Thoracic aorta (tissue), 2 donors: ENCODE measurements at regions not wholly inside any gene's neighbourhood (a gene's known extent, or its start where the extent isn't known, plus 50 kb on each side); places are given as distances from the start of the nearest gene placed in this dataset.
"Not testable (repeated sequence)": the region's sequence is repeated elsewhere in the genome, so short reads cannot be mapped to it uniquely, and the experiment has no call there.

Source experiments
- ATAC-seq: fragments of 150-250 bp; one replicate; pipeline ENCODE4 v1.8.0; 2017; ENCODE audit warnings: low read depth; ENCODE audit not compliant: insufficient number of reproducible peaks, low FRiP score
- DNase-seq: peaks from one replicate; pipeline ENCODE4 v3.0.0-alpha.2; 2020; ENCODE audit warnings: low spot score
- H3K27ac ChIP-seq, 2 donors: fragments of 200-600 bp; sonication (generic); 1 replicate in 1 of 2; 2 replicates in 1 of 2; pipeline ENCODE4 v1.5.1; 2016; ENCODE audit warnings: mild to moderate bottlenecking in 2 of 2, moderate library complexity in 2 of 2
- H3K27me3 ChIP-seq: fragments of 200-600 bp; sonication (generic); replicated peaks from 2 replicates; pipeline ENCODE4 v1.6.0; 2016; ENCODE audit warnings: mild to moderate bottlenecking; ENCODE audit not compliant: insufficient read depth
- H3K36me3 ChIP-seq: fragments of 200-600 bp; sonication (generic); one replicate; pipeline ENCODE4 v1.5.1; 2016
- H3K4me1 ChIP-seq, 2 donors: fragments of 200-600 bp; sonication (generic); 1 replicate in 1 of 2; 2 replicates in 1 of 2; pipeline versions ENCODE4 v1.5.1 to v1.6.0; 2016; ENCODE audit warnings: low read depth in 2 of 2, mild to moderate bottlenecking in 1 of 2; ENCODE audit not compliant: control insufficient read depth in 1 of 2
- H3K4me3 ChIP-seq: fragments of 200-600 bp; sonication (generic); 2 replicates; pipeline ENCODE4 v1.5.1; 2016; ENCODE audit warnings: mild to moderate bottlenecking
- H3K9me3 ChIP-seq: fragments of 200-600 bp; sonication (generic); 2 replicates; pipeline ENCODE4 v1.5.1; 2016
- TF ChIP-seq, protein P1 (sequence below): fragments of 200-600 bp; sonication (generic); IDR thresholded peaks from one replicate; pipeline ENCODE4 v1.5.1; 2019; ENCODE audit warnings: antibody characterized with exemption

DNA sequence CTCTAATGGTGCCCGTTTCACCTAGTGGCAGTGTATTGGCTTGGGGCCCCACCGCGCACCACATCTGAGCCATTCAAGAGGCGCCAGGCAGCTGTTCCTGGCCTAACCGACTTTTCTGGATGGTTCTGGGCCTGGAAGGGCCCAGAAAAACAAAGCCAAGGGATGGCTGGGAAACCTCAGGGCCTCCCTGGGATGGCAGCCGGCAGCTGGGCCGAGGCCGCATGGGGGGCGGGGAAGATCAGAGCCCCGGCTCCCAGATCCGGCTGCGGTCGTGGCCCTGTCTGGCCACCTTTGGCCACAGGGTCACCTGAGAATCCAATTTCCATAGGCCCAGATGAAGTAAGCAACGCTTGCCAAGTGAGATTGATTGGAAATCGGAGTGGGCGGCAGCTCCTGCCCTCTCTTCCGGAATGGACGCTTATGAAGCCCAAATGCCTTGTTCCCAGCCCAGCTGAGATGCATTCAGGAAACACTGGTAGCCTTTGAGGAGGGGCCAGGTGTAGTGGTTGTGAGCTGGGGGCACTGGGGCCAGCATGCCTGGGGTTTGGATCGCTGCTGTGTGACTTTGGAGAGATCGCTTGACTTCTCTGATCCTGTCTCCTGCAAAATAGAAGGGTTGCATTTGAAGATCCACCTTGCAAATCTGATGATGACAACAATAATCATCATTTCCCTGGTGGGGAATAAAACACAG lies 163.8 kb upstream of the GSE1 start:
- Histone ChIP-seq H3K27ac (no peak overlapping the region), H3K4me3 (no peak overlapping the region), H3K27me3 (no peaks in the 10 kb centered on the region), H3K36me3 (no peaks in the 10 kb centered on the region), H3K4me1 (peaks cover 0 to 28% of the 10 kb centered on the region in 2 donors), H3K9me3 (no peaks in the 10 kb centered on the region)
- DNase-seq (no peak), ATAC-seq (no peak)
- TF ChIP-seq, protein P1, sequence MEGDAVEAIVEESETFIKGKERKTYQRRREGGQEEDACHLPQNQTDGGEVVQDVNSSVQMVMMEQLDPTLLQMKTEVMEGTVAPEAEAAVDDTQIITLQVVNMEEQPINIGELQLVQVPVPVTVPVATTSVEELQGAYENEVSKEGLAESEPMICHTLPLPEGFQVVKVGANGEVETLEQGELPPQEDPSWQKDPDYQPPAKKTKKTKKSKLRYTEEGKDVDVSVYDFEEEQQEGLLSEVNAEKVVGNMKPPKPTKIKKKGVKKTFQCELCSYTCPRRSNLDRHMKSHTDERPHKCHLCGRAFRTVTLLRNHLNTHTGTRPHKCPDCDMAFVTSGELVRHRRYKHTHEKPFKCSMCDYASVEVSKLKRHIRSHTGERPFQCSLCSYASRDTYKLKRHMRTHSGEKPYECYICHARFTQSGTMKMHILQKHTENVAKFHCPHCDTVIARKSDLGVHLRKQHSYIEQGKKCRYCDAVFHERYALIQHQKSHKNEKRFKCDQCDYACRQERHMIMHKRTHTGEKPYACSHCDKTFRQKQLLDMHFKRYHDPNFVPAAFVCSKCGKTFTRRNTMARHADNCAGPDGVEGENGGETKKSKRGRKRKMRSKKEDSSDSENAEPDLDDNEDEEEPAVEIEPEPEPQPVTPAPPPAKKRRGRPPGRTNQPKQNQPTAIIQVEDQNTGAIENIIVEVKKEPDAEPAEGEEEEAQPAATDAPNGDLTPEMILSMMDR: no peak

DNA sequence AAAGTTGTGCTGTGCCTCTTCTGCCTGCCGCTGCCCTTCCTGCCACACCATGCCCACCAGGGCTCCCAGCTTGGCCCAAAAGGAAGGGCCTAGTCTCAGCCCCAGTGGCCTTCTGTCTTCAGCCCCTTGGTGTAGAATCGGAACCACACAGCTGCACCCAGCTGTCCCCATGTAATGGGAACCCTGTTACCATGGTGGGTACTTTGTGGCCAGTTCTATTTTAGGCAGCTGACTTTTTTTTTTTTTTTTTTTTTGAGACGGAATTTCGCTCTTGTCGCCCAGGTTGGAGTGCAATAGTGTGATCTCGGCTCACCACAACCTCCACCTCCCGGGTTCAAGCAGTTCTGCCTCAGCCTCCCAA lies 163.3 kb upstream of the GSE1 start:
- Histone ChIP-seq H3K27ac (no peak overlapping the region), H3K36me3 (no peaks in the 10 kb centered on the region), H3K4me1 (peaks cover 0 to 28% of the 10 kb centered on the region in 2 donors), H3K4me3 (no peak overlapping the region), H3K9me3 (no peaks in the 10 kb centered on the region), H3K27me3 (no peaks in the 10 kb centered on the region)
- DNase-seq: no peak
- ATAC-seq: no peak
- TF ChIP-seq, protein P1: no peak

DNA sequence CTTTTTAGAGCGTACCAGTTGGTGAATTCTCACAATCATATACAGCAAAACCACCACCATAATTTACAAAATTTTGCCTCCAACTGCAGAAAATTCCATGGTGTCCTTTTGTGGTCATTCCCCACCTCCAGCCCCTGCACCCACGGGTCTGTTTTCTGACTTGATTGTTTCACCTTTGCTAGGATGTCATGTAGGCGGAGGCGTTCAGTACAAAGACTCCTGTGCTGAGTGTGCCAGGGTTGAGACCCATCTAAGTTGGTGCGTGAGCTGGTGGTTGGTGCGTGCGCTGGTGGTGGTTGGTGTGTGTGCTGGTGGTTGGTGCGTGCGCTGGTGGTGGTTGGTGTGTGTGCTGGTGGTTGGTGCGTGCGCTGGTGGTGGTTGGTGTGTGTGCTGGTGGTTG lies 162.0 kb upstream of the GSE1 start:
- not testable (repeated sequence) for H3K9me3 ChIP-seq, H3K27me3 ChIP-seq, H3K36me3 ChIP-seq, DNase-seq, H3K27ac ChIP-seq, H3K4me3 ChIP-seq, ATAC-seq
- H3K4me1 ChIP-seq: peaks cover 0 to 18% of the 10 kb centered on the region in 2 donors

DNA sequence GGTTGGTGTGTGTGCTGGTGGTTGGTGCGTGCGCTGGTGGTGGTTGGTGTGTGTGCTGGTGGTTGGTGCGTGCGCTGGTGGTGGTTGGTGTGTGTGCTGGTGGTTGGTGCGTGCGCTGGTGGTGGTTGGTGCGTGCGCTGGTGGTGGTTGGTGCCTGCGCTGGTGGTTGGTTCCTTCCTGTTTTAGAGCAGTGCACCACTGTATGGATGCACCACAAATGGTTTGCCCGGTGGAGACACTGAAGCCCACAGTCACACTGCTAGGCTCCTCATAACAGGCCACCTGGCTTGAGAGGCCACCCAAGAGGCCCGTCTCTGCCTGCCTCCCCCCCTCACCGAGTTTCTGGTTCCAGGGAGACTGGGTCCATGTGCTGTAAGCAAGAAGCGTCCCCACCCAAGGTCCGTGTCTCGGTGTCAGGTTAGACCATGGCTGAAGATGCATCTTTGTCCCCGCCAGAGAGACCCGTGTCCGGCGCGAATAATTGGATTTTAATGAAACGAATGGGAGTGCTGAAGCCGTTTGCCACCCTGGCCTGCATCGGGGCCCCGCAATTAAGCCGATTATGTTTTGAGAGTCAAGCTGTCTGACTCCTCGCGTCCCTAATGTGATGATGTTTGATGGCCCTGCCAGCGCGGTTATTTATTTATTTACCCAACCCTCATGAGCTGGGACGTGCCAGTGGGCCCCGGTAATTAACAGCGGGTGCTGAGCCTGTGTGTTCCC lies 161.3 kb upstream of the GSE1 start:
- Histone ChIP-seq H3K27me3 (no peaks in the 10 kb centered on the region), H3K4me3 (no peak overlapping the region), H3K9me3 (no peaks in the 10 kb centered on the region), H3K4me1 (peaks cover 0 to 17% of the 10 kb centered on the region in 2 donors), H3K36me3 (no peaks in the 10 kb centered on the region), H3K27ac (no peak overlapping the region)
- TF ChIP-seq, protein P1: no peak
- DNase-seq (no peak), ATAC-seq (no peak)

DNA sequence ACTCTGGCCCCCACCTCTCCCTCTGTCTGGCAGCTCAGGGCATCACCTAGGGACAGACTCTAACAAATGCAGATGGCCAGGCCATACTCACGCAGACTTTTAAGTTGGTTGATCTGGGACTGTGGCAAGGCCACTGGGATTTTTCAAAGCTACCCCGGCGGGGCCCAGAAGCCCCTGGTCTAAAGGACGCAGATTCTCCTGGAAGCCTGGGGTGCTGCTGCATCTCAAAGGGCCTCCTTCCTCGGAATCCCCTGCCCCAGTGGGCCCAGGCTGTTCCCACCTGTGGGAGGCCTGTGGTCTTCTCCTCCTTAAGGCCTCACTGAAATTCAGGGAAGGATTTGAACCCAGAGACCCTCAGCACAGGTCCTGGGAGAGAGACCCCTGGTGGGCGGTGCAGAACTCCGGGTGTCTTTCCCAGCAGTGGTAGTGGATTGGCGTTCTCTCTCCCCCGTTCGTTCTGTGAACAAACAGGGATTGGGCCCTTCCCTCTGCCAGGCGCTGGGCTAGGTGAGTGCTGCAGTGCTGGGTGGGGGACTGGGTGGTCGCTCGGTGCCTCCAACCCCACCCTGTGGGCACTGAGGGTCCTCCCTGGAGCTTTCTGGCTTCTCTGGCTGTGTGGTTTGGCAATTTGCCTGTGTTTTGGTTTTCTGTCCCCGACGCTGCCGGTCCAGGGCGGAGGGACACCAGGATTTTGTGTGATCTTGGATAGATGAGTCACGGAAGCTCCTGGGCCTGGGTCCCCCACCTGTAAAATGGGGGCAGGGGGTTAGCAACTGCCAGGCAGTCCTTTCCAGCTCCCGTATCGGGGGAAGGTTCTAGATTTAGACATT lies 160.5 kb upstream of the GSE1 start:
- TF ChIP-seq, protein P1: no peak
- Histone ChIP-seq H3K27ac (no peak overlapping the region), H3K9me3 (no peaks in the 10 kb centered on the region), H3K36me3 (no peaks in the 10 kb centered on the region), H3K4me3 (no peak overlapping the region), H3K27me3 (no peaks in the 10 kb centered on the region), H3K4me1 (peaks cover 0 to 17% of the 10 kb centered on the region in 2 donors)
- DNase-seq (no peak), ATAC-seq (no peak)
